RWPE1 (cell line): ENCODE measurements at regions not wholly inside any gene's neighbourhood (a gene's known extent, or its start where the extent isn't known, plus 50 kb on each side); places are given as distances from the start of the nearest gene placed in this dataset.
A peak's percentile ranks its signal among the peaks of the same experiment; 100 is the strongest.

Experiments used
- CTCF ChIA-PET: fragments of 350-600 bp; sonication (Branson Sonifier 250); formaldehyde crosslinking; extraction: SDS; loops from one replicate; lab custom pipeline; 2021; lab: Yijun Ruan, JAX
- POLR2A ChIA-PET: fragments of 400-600 bp; formaldehyde crosslinking; extraction: SDS; loops from one replicate; lab custom pipeline; 2020; ENCODE audit warnings: antibody characterized with exemption; ENCODE audit not compliant: low non-redundant PET; lab: Yijun Ruan, JAX
- DNase-seq: peaks from one replicate; pipeline ENCODE4 v3.0.0; 2012; ENCODE audit warnings: low spot score
- H3K27ac ChIP-seq: fragments of 450-650 bp; 2 replicates; pipeline ENCODE4 v1.5.1; 2017
- TF ChIP-seq, protein P1 (sequence below): fragments of 450-650 bp; conservative IDR thresholded peaks from 2 replicates; pipeline ENCODE4 v1.5.1; 2017; ENCODE audit warnings: low read depth, mild to moderate bottlenecking

DNA sequence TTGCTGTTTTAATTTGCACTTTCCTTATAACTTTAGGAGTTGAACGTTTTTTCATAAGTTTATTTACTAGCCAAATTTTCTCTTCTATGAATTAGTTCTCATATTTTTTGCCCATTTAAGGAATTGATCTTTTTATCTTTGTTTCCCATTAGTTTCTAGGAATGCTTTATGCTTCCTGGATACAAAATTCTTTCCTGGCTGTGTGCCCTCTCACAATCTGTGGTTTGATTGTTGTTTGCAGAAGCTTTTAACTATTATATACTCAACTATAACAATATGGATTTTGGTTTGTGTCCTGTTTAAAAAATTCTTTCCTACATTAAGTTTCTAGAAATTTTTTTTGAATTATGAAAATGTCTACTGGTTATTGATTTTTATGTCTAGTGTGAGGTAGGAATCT lies 206.3 kb downstream of the CSNK1G3 start:
- CTCF ChIA-PET = no interaction called here
- no peak for DNase-seq
- H3K27ac ChIP-seq = no peak overlapping the region
- POLR2A ChIA-PET = no interaction called here
- TF ChIP-seq, protein P1, sequence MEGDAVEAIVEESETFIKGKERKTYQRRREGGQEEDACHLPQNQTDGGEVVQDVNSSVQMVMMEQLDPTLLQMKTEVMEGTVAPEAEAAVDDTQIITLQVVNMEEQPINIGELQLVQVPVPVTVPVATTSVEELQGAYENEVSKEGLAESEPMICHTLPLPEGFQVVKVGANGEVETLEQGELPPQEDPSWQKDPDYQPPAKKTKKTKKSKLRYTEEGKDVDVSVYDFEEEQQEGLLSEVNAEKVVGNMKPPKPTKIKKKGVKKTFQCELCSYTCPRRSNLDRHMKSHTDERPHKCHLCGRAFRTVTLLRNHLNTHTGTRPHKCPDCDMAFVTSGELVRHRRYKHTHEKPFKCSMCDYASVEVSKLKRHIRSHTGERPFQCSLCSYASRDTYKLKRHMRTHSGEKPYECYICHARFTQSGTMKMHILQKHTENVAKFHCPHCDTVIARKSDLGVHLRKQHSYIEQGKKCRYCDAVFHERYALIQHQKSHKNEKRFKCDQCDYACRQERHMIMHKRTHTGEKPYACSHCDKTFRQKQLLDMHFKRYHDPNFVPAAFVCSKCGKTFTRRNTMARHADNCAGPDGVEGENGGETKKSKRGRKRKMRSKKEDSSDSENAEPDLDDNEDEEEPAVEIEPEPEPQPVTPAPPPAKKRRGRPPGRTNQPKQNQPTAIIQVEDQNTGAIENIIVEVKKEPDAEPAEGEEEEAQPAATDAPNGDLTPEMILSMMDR = no peak

DNA sequence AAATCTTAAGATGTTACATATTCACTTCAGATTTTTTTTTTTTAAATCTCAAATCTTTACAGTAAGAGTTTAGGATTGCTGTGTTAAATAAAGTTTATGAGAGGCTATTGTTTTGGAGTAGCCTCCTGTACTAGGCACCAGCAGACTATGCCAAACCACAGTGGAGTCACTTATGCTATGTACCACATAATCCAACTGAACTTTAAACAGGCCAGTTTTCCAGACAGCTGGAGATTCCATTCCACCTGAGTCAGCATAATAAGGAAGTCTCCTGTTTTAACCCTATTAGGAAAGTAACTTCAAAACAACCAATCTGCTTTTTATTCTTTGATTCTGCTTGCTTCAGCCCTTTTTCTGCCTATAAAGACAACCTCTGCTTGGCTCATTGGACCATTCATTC lies 205.2 kb downstream of the CSNK1G3 start:
- no peak for DNase-seq
- POLR2A ChIA-PET = no interaction called here
- CTCF ChIA-PET = no interaction called here
- TF ChIP-seq, protein P1 = no peak
- H3K27ac ChIP-seq = no peak overlapping the region

DNA sequence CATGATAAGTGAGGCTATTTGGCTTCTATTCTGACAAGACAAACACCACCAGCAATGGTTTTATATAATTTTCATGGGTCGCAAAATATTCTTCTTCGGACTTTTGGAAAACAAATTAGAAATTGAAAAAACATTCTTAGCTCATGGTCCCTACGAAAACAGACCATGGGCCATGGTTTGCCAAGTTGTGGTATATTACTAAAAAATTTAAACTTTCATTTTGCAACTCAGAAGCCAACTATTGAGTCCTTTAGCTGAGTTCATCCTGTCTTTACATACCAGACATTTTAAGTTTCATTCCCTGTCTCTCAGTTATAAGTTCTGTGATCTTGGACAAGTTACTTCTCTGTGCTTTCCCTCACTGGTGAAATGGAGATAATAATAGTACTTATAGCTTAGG lies 198.1 kb downstream of the CSNK1G3 start:
- POLR2A ChIA-PET = no interaction called here
- CTCF ChIA-PET = interaction anchor here (0.6 kb wide), 1 partner anchor 784 kb away, joined by 4 read pairs; no protein-coding TSS in a partner anchor
- TF ChIP-seq, protein P1 = no peak
- DNase-seq = no peak
- H3K27ac ChIP-seq = no peak overlapping the region

DNA sequence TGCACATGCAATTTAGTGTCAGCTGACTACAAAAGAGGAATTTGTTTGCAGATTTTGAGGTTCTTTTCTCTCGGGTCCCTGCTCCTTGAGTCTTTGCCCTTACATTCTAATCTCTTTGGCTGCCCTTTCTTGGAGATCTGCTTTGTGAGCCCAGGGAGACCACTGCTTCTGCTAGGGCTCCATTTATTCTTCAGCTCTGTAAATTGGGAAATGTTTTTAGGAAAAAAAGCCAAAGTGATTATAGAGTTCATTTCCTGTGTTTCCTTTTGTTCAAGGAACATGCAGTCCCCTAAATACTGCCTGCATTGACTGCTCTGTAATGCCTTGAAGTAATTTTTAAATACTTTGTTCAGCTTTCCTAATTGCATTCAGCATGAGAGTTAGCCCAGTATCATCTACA lies 197.4 kb downstream of the CSNK1G3 start:
- CTCF ChIA-PET = interaction anchor here (0.6 kb wide), 1 partner anchor 785 kb away, joined by 4 read pairs; no protein-coding TSS in a partner anchor
- DNase-seq = no peak
- H3K27ac ChIP-seq = no peak overlapping the region
- POLR2A ChIA-PET = no interaction called here
- TF ChIP-seq, protein P1 = no peak

DNA sequence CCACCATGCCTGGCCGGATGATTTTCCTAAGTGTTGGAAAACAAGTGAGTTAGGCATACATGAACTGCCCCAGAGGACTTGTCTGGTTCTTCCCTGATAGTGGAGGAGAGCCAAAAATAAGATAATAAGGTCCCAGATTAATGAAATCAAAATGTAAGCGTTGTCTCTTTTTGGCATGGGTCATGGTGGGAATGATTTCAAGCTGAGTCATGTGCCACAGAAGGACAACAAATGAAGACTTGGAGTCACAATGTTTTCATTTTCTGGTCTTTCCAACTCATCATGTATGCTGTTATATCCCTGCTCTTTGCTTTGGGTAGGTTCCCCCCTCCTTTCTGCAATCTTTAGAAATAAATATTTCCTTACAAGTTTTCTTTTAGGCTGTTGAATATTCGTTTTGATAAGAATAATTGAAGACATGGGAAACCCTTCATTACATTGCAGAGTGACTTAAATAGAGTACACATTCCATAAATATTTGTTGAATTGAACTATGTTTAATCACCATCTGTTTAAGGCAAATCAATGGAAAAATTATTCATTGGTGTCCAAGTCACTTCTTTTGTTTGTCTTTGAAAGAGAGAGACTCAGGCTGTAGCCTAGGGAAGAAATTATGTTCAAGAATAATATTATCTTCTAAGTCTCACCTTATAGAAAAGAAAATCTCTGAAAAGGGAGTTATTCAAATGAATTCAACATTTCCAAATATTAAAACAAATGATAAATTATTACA lies 196.3 kb downstream of the CSNK1G3 start:
- DNase-seq = peak; percentile 21
- TF ChIP-seq, protein P1 = no peak
- peak overlapping the region; percentile 58 for H3K27ac ChIP-seq
- ChIA-PET POLR2A (no interaction called here), CTCF (no interaction called here)

DNA sequence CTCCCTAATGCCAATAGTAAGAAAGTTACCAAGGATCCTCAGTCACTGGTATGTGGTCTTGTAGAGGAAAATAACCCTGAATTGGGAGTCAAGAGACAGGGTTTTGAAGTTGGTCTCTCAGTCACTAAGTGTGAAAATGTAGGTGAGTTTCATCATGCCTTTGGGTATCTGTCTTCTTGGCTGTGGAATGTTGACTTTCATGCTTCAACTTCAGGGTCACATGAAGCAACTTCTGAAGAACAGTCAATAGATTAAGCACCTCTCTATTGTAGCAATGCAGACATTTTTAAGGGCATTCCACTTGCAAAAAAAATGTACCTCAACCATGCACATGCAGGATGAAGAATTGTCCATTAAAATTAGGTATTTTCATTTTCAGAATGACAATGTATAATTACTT lies 194.6 kb downstream of the CSNK1G3 start:
- TF ChIP-seq, protein P1 = no peak
- CTCF ChIA-PET = interaction anchor here (0.6 kb wide), 1 partner anchor 9 kb away, joined by 3 read pairs; no protein-coding TSS in a partner anchor

More for the DNA sequence above, 194.6 kb downstream of the CSNK1G3 start:
- DNase-seq = no peak
- POLR2A ChIA-PET = no interaction called here
- no peak overlapping the region for H3K27ac ChIP-seq
